Stimulated activated CD8-positive, alpha-beta memory T cell treated with anti-CD3 and anti-CD28 coated beads, Interleukin-15, amount 100 ng/mL, for 48 hours (primary cell): ENCODE measurements at regions not wholly inside any gene's neighbourhood (a gene's known extent, or its start where the extent isn't known, plus 50 kb on each side); places are given as distances from the start of the nearest gene placed in this dataset.
"Not testable (repeated sequence)": the region's sequence is repeated elsewhere in the genome, so short reads cannot be mapped to it uniquely, and the experiment has no call there.

Source experiments
- DNase-seq, 2 donors: peaks; one replicate each; pipeline ENCODE4 v3.0.0-alpha.2; 2020; ENCODE audit warnings: low read depth in 2 of 2

- no peak for DNase-seq
These were observed 160.4 kb downstream of the CPEB2 start for GRCh38 chr4:15162465-15163283.

- no peak for DNase-seq
These were observed 161.0 kb downstream of the CPEB2 start for GRCh38 chr4:15163284-15163645.

- no peak for DNase-seq
These were observed 162.3 kb downstream of the CPEB2 start for GRCh38 chr4:15164571-15164970.

GRCh38 chr4:15167743-15168142 lies 165.5 kb downstream of the CPEB2 start:
- DNase-seq = no peak

- DNase-seq = no peak
These were observed 166.5 kb downstream of the CPEB2 start for GRCh38 chr4:15168759-15169158.

- DNase-seq = no peak
These were observed 169.4 kb downstream of the CPEB2 start for GRCh38 chr4:15171725-15172124.

GRCh38 chr4:15173251-15173650 lies 171.0 kb downstream of the CPEB2 start:
- no peak for DNase-seq

- not testable (repeated sequence) for DNase-seq
These were observed 171.9 kb downstream of the CPEB2 start for GRCh38 chr4:15174168-15174567.

GRCh38 chr4:15179842-15180241 lies 177.6 kb downstream of the CPEB2 start:
- DNase-seq = not testable (repeated sequence)

- DNase-seq = no peak
These were observed 180.4 kb downstream of the CPEB2 start for GRCh38 chr4:15182600-15183220.

GRCh38 chr4:15186149-15186548 lies 183.9 kb downstream of the CPEB2 start:
- no peak for DNase-seq

- DNase-seq = no peak
These were observed 184.5 kb downstream of the CPEB2 start for GRCh38 chr4:15186806-15187205.

GRCh38 chr4:15188605-15189539 lies 186.6 kb downstream of the CPEB2 start:
- DNase-seq = no peak

- DNase-seq = no peak
These were observed 192.2 kb downstream of the CPEB2 start for GRCh38 chr4:15194520-15194919.

- no peak for DNase-seq
These were observed 194.7 kb downstream of the CPEB2 start for GRCh38 chr4:15197005-15197404.

GRCh38 chr4:15198070-15198727 lies 195.9 kb downstream of the CPEB2 start:
- no peak for DNase-seq

- no peak for DNase-seq
These were observed 199.5 kb downstream of the CPEB2 start for GRCh38 chr4:15201782-15202181.

- no peak for DNase-seq
These were observed 200.2 kb downstream of the CPEB2 start for GRCh38 chr4:15202481-15202880.

- DNase-seq = not testable (repeated sequence)
These were observed 204.2 kb downstream of the CPEB2 start for GRCh38 chr4:15206526-15206925.

GRCh38 chr4:15213302-15213970 lies 211.2 kb downstream of the CPEB2 start:
- DNase-seq = no peak

GRCh38 chr4:15215109-15215508 lies 212.7 kb upstream of the C1QTNF7 start:
- DNase-seq = no peak
